HCT116 (cell line): ENCODE measurements at regions not wholly inside any gene's neighbourhood (a gene's known extent, or its start where the extent isn't known, plus 50 kb on each side); places are given as distances from the start of the nearest gene placed in this dataset.

Source experiments
- ATAC-seq: fragments of 200-7000 bp; cut with Tn5 transposase; 2 replicates; pipeline ENCODE4 v1.9.1; 2020; ENCODE audit warnings: mild to moderate bottlenecking, moderate library complexity
- BruUV-seq: library from RNA; stranded (reverse); fragments of 400-500 nt; replicated peaks from 2 replicates; lab custom pipeline; 2021; lab: Mats Ljungman, UMichigan
- CTCF ChIA-PET: fragments of 300-600 bp; sonication (Branson Sonifier 250); formaldehyde crosslinking; loops from one replicate; lab custom pipeline; 2021; ENCODE audit warnings: antibody characterized with exemption; lab: Charles Lee
- POLR2A ChIA-PET: fragments of 300-600, 350-600 bp; sonication (Branson Sonifier 250); formaldehyde crosslinking; loops from one replicate; lab custom pipeline; 2021; ENCODE audit warnings: antibody characterized with exemption; lab: Charles Lee
- RAD21 ChIA-PET, 2 experiments: fragments of 300-600 bp; sonication (Branson Sonifier 250); formaldehyde crosslinking; loops; one replicate each; lab custom pipeline; 2023; ENCODE audit warnings: low total read pairs in 2 of 2; ENCODE audit not compliant: uncharacterized antibody in 2 of 2, unreplicated experiment in 2 of 2, low non-redundant PET in 1 of 2; lab: Charles Lee
- DNase-seq: peaks from one replicate; pipeline ENCODE4 v3.0.0-alpha.2; 2010; ENCODE audit warnings: low read depth, low spot score
- H2AFZ ChIP-seq: fragments of 200-600 bp; shearing (Covaris generic), sonication (generic); 2 replicates; pipeline ENCODE4 v1.6.1; 2017; ENCODE audit warnings: low read depth, mixed run types, mixed read lengths, antibody characterized with exemption, low read length; ENCODE audit not compliant: poor library complexity, severe bottlenecking
- H3K27ac ChIP-seq: 2 replicates; pipeline ENCODE4 v1.5.1; 2012; ENCODE audit warnings: low read depth, low read length
- H3K27me3 ChIP-seq: fragments of 200-600 bp; sonication (generic); 2 replicates; pipeline ENCODE4 v1.6.1; 2016; ENCODE audit warnings: mixed run types, low read length, mixed read lengths; ENCODE audit not compliant: insufficient read depth
- H3K36me3 ChIP-seq, 2 experiments: fragments of 200-500 bp in 1 of 2; fragments of 200-600 bp in 1 of 2; sonication (Bioruptor generic) in 1 of 2; sonication (generic) in 1 of 2; 2 replicates each; pipeline versions ENCODE4 v1.5.1 to v1.6.1; 2014 to 2016; ENCODE audit warnings: low read length in 2 of 2, inconsistent platforms in 1 of 2, mixed read lengths in 1 of 2, mixed run types in 1 of 2; ENCODE audit not compliant: insufficient read depth in 2 of 2, control insufficient read depth in 1 of 2
- H3K4me1 ChIP-seq, 2 experiments: fragments of 200-600 bp in 1 of 2; sonication (generic) in 1 of 2; 2 replicates each; pipeline versions ENCODE4 v1.5.1 to v1.6.1; 2012 to 2017; ENCODE audit warnings: low read length in 2 of 2, inconsistent platforms in 1 of 2, mild to moderate bottlenecking in 1 of 2, mixed read lengths in 1 of 2, mixed run types in 1 of 2, moderate library complexity in 1 of 2; ENCODE audit not compliant: insufficient read depth in 2 of 2, control insufficient read depth in 1 of 2
- H3K4me2 ChIP-seq: fragments of 200-600 bp; sonication (generic); 2 replicates; pipeline ENCODE4 v1.6.1; 2017; ENCODE audit warnings: mixed run types, low read length, mixed read lengths
- H3K4me3 ChIP-seq, 2 experiments: fragments of 200-600 bp in 1 of 2; sonication (generic) in 1 of 2; replicated peaks in 1 of 2; 2 replicates each; pipeline ENCODE4 v1.5.1; 2011 to 2016; ENCODE audit warnings: low read length in 2 of 2, control low read depth in 1 of 2, low read depth in 1 of 2, mild to moderate bottlenecking in 1 of 2, mixed read lengths in 1 of 2, mixed run types in 1 of 2
- H3K79me2 ChIP-seq: fragments of 200-600 bp; sonication (generic); 2 replicates; pipeline ENCODE4 v1.6.1; 2017; ENCODE audit warnings: mild to moderate bottlenecking, mixed run types, low read length, moderate library complexity, mixed read lengths; ENCODE audit not compliant: insufficient read depth
- H3K9ac ChIP-seq: fragments of 200-600 bp; sonication (generic); 2 replicates; pipeline ENCODE4 v1.6.1; 2016; ENCODE audit warnings: low read length, mixed read lengths
- H3K9me2 ChIP-seq: fragments of 200-600 bp; sonication (generic), shearing (Covaris generic); 2 replicates; pipeline ENCODE4 v1.6.1; 2017; ENCODE audit warnings: mixed run types, mild to moderate bottlenecking, moderate library complexity; ENCODE audit not compliant: insufficient read depth
- H3K9me3 ChIP-seq, 2 experiments: fragments of 200-500 bp in 1 of 2; fragments of 200-600 bp in 1 of 2; sonication (Bioruptor generic) in 1 of 2; sonication (generic) in 1 of 2; 2 replicates each; pipeline ENCODE4 v1.6.1; 2014 to 2017; ENCODE audit warnings: low read length in 2 of 2, mixed read lengths in 2 of 2, inconsistent platforms in 1 of 2, low read depth in 1 of 2, mild to moderate bottlenecking in 1 of 2, mixed run types in 1 of 2, moderate library complexity in 1 of 2; ENCODE audit not compliant: control insufficient read depth in 1 of 2, insufficient read depth in 1 of 2
- H4K20me1 ChIP-seq: fragments of 200-600 bp; sonication (generic), shearing (Covaris generic); 2 replicates; pipeline ENCODE4 v1.6.1; 2017; ENCODE audit warnings: mixed run types, mild to moderate bottlenecking, moderate library complexity; ENCODE audit not compliant: insufficient read depth
- CBX3 ChIP-seq: IDR thresholded peaks from 2 replicates; pipeline ENCODE4 v1.6.1; 2012; ENCODE audit warnings: low read depth
- EGR1 ChIP-seq: IDR thresholded peaks from 2 replicates; pipeline ENCODE4 v1.6.1; 2012; ENCODE audit warnings: low read depth
- ELF1 ChIP-seq: IDR thresholded peaks from 2 replicates; pipeline ENCODE4 v1.6.1; 2012; ENCODE audit warnings: low read depth, borderline replicate concordance
- EZH2 ChIP-seq: fragments of 200-600 bp; sonication (generic); IDR thresholded peaks from 2 replicates; pipeline ENCODE4 v1.6.1; 2017; ENCODE audit warnings: antibody characterized with exemption, mixed run types
- EZH2phosphoT487 ChIP-seq: fragments of 200-600 bp; IDR thresholded peaks from 2 replicates; pipeline ENCODE4 v1.6.1; 2018; ENCODE audit warnings: antibody characterized with exemption, borderline replicate concordance
- POLR2A ChIP-seq: IDR thresholded peaks from 2 replicates; pipeline ENCODE4 v1.7.0; 2011; ENCODE audit warnings: borderline replicate concordance; ENCODE audit not compliant: insufficient read depth, insufficient read length; ENCODE audit errors: extremely low read depth
- POLR2AphosphoS5 ChIP-seq: IDR thresholded peaks from 2 replicates; pipeline ENCODE4 v1.6.1; 2011; ENCODE audit warnings: mild to moderate bottlenecking, low read depth, low read length, moderate library complexity
- SP1 ChIP-seq: IDR thresholded peaks from 2 replicates; pipeline ENCODE4 v1.6.1; 2012; ENCODE audit warnings: low read depth
- SRF ChIP-seq: IDR thresholded peaks from 2 replicates; pipeline ENCODE4 v1.6.1; 2012; ENCODE audit warnings: low read depth
- TCF7L2 ChIP-seq: IDR thresholded peaks from 2 replicates; pipeline ENCODE4 v1.7.0; 2011; ENCODE audit warnings: borderline replicate concordance, inconsistent platforms; ENCODE audit not compliant: insufficient read depth, insufficient read length; ENCODE audit errors: extremely low read depth
- ZNF274 ChIP-seq: fragments of 200-500 bp; sonication (Bioruptor generic); IDR thresholded peaks from 2 replicates; pipeline ENCODE4 v1.6.1; 2014; ENCODE audit warnings: mild to moderate bottlenecking, low read depth, low read length, inconsistent platforms
- intact Hi-C: fragments of 100-400 bp; cut with micrococcal nuclease; formaldehyde crosslinking; loops from 2 replicates; pipeline ENCODE4 v1.10.0; 2022
- TF ChIP-seq, protein P1 (sequence below), 3 experiments: fragments of 200-600 bp in 1 of 3; sonication (generic) in 1 of 3; IDR thresholded peaks in 2 of 3; conservative IDR thresholded peaks in 1 of 3; 2 replicates each; pipeline ENCODE4 v1.5.1; 2012 to 2017; ENCODE audit warnings: low read depth in 2 of 3, low read length in 2 of 3, antibody characterized with exemption in 1 of 3, borderline replicate concordance in 1 of 3, control low read depth in 1 of 3, mild to moderate bottlenecking in 1 of 3, mixed read lengths in 1 of 3, mixed run types in 1 of 3, moderate library complexity in 1 of 3; ENCODE audit not compliant: insufficient read depth in 1 of 3
- TF ChIP-seq, protein P2 (sequence below): IDR thresholded peaks from 2 replicates; pipeline ENCODE4 v1.6.1; 2012
- TF ChIP-seq, protein P3 (sequence below): IDR thresholded peaks from 2 replicates; pipeline ENCODE4 v1.6.1; 2012
- TF ChIP-seq, protein P4 (sequence below): IDR thresholded peaks from 2 replicates; pipeline ENCODE4 v1.6.1; 2011; ENCODE audit warnings: mild to moderate bottlenecking, low read length, moderate library complexity; ENCODE audit not compliant: insufficient replicate concordance; ENCODE audit errors: extremely low read depth
- TF ChIP-seq, protein P5 (sequence below): IDR thresholded peaks from 2 replicates; pipeline ENCODE4 v1.6.1; 2012; ENCODE audit warnings: low read depth

DNA sequence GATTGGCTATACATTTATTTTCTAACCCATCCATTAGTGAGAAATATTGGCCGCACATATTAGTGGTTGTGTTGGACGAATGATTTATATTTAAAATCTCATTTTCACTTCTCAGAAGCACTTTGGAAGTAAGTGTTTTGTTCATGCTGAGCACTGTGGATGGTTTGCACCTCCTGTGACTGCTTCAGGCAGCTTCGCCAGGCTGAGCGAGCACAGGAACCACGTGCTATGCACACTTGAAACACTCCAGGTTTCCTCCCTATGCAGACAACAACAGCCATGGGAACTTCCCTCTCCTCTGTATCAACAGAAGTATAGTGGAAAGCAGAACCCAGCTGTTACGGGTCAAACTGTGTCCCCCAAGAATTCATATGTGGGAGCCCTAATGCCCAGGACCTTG lies 67.3 kb upstream of the WDR11 start:
- Histone ChIP-seq H3K27me3 (peaks cover 62% of the 10 kb centered on the region), H3K36me3 (no peaks in the 10 kb centered on the region), H3K4me2 (no peak overlapping the region), H3K4me1 (no peaks in the 10 kb centered on the region), H4K20me1 (no peaks in the 10 kb centered on the region), H3K9ac (no peak overlapping the region), H3K27ac (no peak overlapping the region), H3K79me2 (no peaks in the 10 kb centered on the region), H3K4me3 (no peak overlapping the region)
- DNase-seq (no peak), ATAC-seq (no peak)
- ChIA-PET RAD21 (no interaction called here), CTCF (no interaction called here)
- intact Hi-C loops, result no loop called here
- no peak for TF ChIP-seq CBX3
- TF ChIP-seq, protein P1, sequence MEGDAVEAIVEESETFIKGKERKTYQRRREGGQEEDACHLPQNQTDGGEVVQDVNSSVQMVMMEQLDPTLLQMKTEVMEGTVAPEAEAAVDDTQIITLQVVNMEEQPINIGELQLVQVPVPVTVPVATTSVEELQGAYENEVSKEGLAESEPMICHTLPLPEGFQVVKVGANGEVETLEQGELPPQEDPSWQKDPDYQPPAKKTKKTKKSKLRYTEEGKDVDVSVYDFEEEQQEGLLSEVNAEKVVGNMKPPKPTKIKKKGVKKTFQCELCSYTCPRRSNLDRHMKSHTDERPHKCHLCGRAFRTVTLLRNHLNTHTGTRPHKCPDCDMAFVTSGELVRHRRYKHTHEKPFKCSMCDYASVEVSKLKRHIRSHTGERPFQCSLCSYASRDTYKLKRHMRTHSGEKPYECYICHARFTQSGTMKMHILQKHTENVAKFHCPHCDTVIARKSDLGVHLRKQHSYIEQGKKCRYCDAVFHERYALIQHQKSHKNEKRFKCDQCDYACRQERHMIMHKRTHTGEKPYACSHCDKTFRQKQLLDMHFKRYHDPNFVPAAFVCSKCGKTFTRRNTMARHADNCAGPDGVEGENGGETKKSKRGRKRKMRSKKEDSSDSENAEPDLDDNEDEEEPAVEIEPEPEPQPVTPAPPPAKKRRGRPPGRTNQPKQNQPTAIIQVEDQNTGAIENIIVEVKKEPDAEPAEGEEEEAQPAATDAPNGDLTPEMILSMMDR (IDR thresholded peaks at IDR 0.05 in 2 of 3, conservative IDR thresholded peaks at IDR 0.05 in 1 of 3; ENCODE audit: borderline replicate concordance in 1 of 3, insufficient read depth in 1 of 3, low read depth in 2 of 3, low read length in 2 of 3), result no peak
- TF ChIP-seq SP1, result no peak
- no peak for TF ChIP-seq POLR2A
- TF ChIP-seq, protein P2, sequence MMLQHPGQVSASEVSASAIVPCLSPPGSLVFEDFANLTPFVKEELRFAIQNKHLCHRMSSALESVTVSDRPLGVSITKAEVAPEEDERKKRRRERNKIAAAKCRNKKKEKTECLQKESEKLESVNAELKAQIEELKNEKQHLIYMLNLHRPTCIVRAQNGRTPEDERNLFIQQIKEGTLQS, result no peak
- no peak for TF ChIP-seq POLR2AphosphoS5
- TF ChIP-seq, protein P3, sequence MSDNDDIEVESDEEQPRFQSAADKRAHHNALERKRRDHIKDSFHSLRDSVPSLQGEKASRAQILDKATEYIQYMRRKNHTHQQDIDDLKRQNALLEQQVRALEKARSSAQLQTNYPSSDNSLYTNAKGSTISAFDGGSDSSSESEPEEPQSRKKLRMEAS, result no peak
- TF ChIP-seq, protein P4, sequence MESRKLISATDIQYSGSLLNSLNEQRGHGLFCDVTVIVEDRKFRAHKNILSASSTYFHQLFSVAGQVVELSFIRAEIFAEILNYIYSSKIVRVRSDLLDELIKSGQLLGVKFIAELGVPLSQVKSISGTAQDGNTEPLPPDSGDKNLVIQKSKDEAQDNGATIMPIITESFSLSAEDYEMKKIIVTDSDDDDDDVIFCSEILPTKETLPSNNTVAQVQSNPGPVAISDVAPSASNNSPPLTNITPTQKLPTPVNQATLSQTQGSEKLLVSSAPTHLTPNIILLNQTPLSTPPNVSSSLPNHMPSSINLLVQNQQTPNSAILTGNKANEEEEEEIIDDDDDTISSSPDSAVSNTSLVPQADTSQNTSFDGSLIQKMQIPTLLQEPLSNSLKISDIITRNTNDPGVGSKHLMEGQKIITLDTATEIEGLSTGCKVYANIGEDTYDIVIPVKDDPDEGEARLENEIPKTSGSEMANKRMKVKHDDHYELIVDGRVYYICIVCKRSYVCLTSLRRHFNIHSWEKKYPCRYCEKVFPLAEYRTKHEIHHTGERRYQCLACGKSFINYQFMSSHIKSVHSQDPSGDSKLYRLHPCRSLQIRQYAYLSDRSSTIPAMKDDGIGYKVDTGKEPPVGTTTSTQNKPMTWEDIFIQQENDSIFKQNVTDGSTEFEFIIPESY, result no peak
- no peak for TF ChIP-seq ZNF274
- TF ChIP-seq EZH2phosphoT487, result no peak
- TF ChIP-seq EGR1, result no peak
- no peak for TF ChIP-seq TCF7L2
- no peak for TF ChIP-seq SRF
- TF ChIP-seq, protein P5, sequence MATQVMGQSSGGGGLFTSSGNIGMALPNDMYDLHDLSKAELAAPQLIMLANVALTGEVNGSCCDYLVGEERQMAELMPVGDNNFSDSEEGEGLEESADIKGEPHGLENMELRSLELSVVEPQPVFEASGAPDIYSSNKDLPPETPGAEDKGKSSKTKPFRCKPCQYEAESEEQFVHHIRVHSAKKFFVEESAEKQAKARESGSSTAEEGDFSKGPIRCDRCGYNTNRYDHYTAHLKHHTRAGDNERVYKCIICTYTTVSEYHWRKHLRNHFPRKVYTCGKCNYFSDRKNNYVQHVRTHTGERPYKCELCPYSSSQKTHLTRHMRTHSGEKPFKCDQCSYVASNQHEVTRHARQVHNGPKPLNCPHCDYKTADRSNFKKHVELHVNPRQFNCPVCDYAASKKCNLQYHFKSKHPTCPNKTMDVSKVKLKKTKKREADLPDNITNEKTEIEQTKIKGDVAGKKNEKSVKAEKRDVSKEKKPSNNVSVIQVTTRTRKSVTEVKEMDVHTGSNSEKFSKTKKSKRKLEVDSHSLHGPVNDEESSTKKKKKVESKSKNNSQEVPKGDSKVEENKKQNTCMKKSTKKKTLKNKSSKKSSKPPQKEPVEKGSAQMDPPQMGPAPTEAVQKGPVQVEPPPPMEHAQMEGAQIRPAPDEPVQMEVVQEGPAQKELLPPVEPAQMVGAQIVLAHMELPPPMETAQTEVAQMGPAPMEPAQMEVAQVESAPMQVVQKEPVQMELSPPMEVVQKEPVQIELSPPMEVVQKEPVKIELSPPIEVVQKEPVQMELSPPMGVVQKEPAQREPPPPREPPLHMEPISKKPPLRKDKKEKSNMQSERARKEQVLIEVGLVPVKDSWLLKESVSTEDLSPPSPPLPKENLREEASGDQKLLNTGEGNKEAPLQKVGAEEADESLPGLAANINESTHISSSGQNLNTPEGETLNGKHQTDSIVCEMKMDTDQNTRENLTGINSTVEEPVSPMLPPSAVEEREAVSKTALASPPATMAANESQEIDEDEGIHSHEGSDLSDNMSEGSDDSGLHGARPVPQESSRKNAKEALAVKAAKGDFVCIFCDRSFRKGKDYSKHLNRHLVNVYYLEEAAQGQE, result no peak
- no peak for TF ChIP-seq ELF1
- no peak for TF ChIP-seq EZH2
- TF ChIP-seq, all 23 proteins: peak for 0
- Histone ChIP-seq H3K9me3 (no peaks in the 10 kb centered on the region), H3K9me2 (no peaks in the 10 kb centered on the region), H2AFZ (no peak overlapping the region)
- no TSS peak for BruUV-seq
- POLR2A ChIA-PET, result no interaction called here
